VCaP (cell line): ENCODE measurements at regions not wholly inside any gene's neighbourhood (a gene's known extent, or its start where the extent isn't known, plus 50 kb on each side); places are given as distances from the start of the nearest gene placed in this dataset.

Experiments used
- H3K27ac ChIP-seq: fragments of 450-650 bp; 2 replicates; pipeline ENCODE4 v1.5.1; 2017
- CTCF ChIP-seq: fragments of 450-650 bp; conservative IDR thresholded peaks from 2 replicates; pipeline ENCODE4 v1.5.1; 2017; ENCODE audit warnings: mild to moderate bottlenecking, moderate library complexity

GRCh38 chr18:42617221-42617620 lies 498.3 kb downstream of the RIT2 start:
- no peak for TF ChIP-seq CTCF
- H3K27ac ChIP-seq, result no peak overlapping the region

DNA sequence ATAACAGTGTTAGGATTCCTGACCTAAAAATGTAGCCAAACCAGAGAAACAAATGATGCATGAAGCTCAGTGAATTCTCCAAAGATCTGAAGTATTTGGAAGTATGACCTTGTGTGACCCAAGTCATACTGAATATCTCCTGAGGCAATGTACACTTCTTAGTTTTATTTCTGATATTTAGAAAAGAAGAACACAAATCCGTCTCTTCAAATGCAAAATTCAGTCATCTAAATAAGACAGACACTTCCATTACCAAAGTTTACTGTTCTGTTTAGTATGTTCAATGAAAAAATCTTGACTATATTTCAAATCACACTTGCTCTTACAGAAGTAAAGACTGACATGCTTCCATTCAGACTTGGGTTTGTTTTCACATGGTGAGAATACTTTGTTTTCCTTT lies 495.7 kb downstream of the RIT2 start:
- TF ChIP-seq CTCF, result no peak
- H3K27ac ChIP-seq, result no peak overlapping the region

DNA sequence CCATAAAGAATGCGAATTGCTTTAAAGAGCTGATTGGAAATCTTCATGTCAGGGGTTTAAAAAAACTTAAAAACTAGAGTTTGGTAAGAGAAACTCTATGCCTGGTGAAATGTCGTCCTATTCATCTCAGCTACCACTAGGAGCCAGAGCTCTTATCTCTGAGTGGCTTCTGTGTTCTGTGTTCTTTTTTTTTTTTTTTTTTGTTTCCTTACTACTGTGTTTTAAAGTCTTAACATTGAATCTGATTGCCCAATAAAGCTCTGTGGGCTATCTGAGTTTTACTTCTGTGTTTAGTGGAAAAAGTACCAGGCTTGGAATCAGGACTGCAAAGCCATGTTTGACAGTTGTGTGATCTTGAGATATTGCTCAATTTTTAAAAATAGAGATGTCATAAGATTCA lies 494.8 kb downstream of the RIT2 start:
- no peak overlapping the region for H3K27ac ChIP-seq
- no peak; the same call in 1 of the 2 replicates for TF ChIP-seq CTCF

GRCh38 chr18:42623935-42624334 lies 491.6 kb downstream of the RIT2 start:
- no peak for TF ChIP-seq CTCF

DNA sequence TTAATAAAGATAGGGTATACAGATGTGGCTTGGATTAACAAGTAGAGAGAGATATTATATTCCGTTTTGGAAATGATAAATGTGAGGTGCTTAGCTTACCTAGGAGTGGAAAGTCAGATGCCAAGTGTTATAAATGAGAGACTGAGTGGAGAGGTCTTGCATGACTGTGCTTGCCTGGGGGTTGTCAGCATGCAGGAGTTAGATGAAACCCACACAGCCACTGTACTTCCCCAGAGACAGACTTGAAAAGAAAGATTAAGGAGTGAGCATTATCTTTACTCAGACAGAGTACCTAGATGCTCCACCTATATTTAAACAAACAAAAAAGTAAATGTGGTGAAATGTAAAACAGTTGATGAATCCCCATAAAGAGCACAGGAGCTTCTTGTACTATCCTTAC lies 482.7 kb downstream of the RIT2 start:
- no peak for TF ChIP-seq CTCF
- H3K27ac ChIP-seq, result no peak overlapping the region

More at GRCh38 chr18:42623935-42624334, 491.6 kb downstream of the RIT2 start:
- peak overlapping the region; percentile 24; the same call in 1 of the 2 replicates for H3K27ac ChIP-seq

GRCh38 chr18:42635378-42636048 lies 480.0 kb downstream of the RIT2 start:
- TF ChIP-seq CTCF, result 0 out of 2 replicates have a peak, but pooled peaks have one; percentile 28
- peak overlapping the region; percentile 19; the same call in 1 of the 2 replicates for H3K27ac ChIP-seq

- peak overlapping the region; percentile 19; the same call in 1 of the 2 replicates for H3K27ac ChIP-seq
- TF ChIP-seq CTCF, result no peak
Measured at GRCh38 chr18:42636309-42636708, 479.2 kb downstream of the RIT2 start.
